H1 (cell line): ENCODE measurements at regions not wholly inside any gene's neighbourhood (a gene's known extent, or its start where the extent isn't known, plus 50 kb on each side); places are given as distances from the start of the nearest gene placed in this dataset.

Source experiments
- CBX5 ChIP-seq: fragments of 300-800, 300-1000 bp; sonication (generic); IDR thresholded peaks from 2 replicates; pipeline ENCODE4 v1.7.1; 2016; ENCODE audit warnings: antibody characterized with exemption, low read length, low read depth
- CTCF ChIP-seq, 3 experiments: IDR thresholded peaks; 1 replicate in 2 of 3; 2 replicates in 1 of 3; pipeline versions ENCODE4 v1.5.1 to v1.6.1; 2011; ENCODE audit warnings: low read length in 3 of 3, mild to moderate bottlenecking in 3 of 3, inconsistent platforms in 2 of 3, low read depth in 1 of 3, moderate library complexity in 1 of 3; ENCODE audit not compliant: insufficient read depth in 1 of 3; ENCODE audit errors: control extremely low read depth in 1 of 3
- EZH2 ChIP-seq: fragments of 200-600 bp; sonication (generic); IDR thresholded peaks from 2 replicates; pipeline ENCODE4 v1.7.1; 2012; ENCODE audit warnings: low read depth, mild to moderate bottlenecking, moderate library complexity, low read length, inconsistent platforms; ENCODE audit not compliant: severe bottlenecking
- MAX ChIP-seq: IDR thresholded peaks from 2 replicates; pipeline ENCODE4 v1.6.1; 2012; ENCODE audit warnings: inconsistent platforms
- PHF8 ChIP-seq: fragments of 200-600 bp; sonication (generic); conservative IDR thresholded peaks from 2 replicates; pipeline ENCODE4 v1.7.1; 2012; ENCODE audit warnings: low read depth, mild to moderate bottlenecking, inconsistent platforms, low read length, moderate library complexity
- POLR2A ChIP-seq, 2 experiments: IDR thresholded peaks; 1 replicate in 1 of 2; 2 replicates in 1 of 2; pipeline ENCODE4 v1.6.1; 2011; ENCODE audit warnings: low read depth in 2 of 2, low read length in 2 of 2, mild to moderate bottlenecking in 2 of 2; ENCODE audit errors: control extremely low read depth in 1 of 2
- TEAD4 ChIP-seq: IDR thresholded peaks from 2 replicates; pipeline ENCODE4 v1.6.1; 2012; ENCODE audit warnings: low read depth, low read length, inconsistent platforms, mixed read lengths

GRCh38 chr7:116438267-116438666 is 61.3 kb upstream of the CAV2 start:
- no peak for TF ChIP-seq EZH2
- no peak for TF ChIP-seq CBX5
- no peak for TF ChIP-seq CTCF (IDR thresholded peaks at IDR 0.05; ENCODE audit: control extremely low read depth in 1 of 3, insufficient read depth in 1 of 3, low read depth in 1 of 3, low read length in 3 of 3)
- no peak for TF ChIP-seq POLR2A (IDR thresholded peaks at IDR 0.05; ENCODE audit: control extremely low read depth in 1 of 2, low read depth in 2 of 2, low read length in 2 of 2)
- no peak for TF ChIP-seq MAX
- TF ChIP-seq TEAD4: no peak
- TF ChIP-seq PHF8: no peak
